Fibroblast of upper back skin (primary cell): ENCODE measurements at regions not wholly inside any gene's neighbourhood (a gene's known extent, or its start where the extent isn't known, plus 50 kb on each side); places are given as distances from the start of the nearest gene placed in this dataset.
A peak's percentile ranks its signal among the peaks of the same experiment; 100 is the strongest.
"Not testable (repeated sequence)": the region's sequence is repeated elsewhere in the genome, so short reads cannot be mapped to it uniquely, and the experiment has no call there.

Experiments used
- DNase-seq: peaks from one replicate; pipeline ENCODE4 v3.0.0-alpha.2; 2013

DNA sequence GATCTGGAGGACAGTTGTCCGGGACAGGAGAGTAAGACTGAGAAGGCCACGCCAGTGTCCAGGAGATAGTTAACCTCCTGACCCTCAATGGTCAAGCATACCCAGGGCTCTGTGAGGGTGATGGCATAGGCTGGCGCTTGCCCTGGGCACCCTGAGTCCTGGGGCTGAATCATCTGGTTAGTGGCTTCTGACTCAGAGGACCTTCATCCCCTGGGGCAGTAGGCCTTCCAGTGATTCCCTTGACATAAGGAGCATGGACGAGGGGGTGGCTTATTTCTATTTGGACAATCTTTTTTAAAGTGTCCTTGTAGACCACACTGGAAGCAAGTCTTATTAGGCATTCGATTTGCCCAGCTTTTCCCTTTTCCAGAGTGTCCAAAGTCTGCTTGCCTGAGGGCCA is 108.4 kb upstream of the SHISA3 start:
- not testable (repeated sequence) for DNase-seq

DNA sequence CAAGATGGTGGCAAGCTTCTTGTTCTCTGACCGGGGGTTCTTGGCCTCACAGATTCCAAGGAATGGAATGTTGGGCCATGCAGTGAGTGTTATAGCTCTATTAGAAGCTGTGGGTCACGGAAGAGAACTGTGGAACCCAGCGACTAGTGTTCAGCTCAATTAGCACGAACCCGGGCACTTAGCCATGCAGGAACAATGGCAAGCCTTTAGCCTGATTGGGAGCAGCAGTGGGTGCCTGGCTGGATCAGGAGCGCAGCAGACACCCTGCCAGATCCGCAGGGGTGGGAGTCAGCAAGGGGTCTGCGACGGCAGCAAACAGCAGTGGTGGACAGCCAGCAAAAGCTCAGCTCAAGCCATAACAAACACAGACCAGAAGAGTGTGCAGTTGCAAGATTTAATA is 105.1 kb upstream of the SHISA3 start:
- not testable (repeated sequence) for DNase-seq

DNA sequence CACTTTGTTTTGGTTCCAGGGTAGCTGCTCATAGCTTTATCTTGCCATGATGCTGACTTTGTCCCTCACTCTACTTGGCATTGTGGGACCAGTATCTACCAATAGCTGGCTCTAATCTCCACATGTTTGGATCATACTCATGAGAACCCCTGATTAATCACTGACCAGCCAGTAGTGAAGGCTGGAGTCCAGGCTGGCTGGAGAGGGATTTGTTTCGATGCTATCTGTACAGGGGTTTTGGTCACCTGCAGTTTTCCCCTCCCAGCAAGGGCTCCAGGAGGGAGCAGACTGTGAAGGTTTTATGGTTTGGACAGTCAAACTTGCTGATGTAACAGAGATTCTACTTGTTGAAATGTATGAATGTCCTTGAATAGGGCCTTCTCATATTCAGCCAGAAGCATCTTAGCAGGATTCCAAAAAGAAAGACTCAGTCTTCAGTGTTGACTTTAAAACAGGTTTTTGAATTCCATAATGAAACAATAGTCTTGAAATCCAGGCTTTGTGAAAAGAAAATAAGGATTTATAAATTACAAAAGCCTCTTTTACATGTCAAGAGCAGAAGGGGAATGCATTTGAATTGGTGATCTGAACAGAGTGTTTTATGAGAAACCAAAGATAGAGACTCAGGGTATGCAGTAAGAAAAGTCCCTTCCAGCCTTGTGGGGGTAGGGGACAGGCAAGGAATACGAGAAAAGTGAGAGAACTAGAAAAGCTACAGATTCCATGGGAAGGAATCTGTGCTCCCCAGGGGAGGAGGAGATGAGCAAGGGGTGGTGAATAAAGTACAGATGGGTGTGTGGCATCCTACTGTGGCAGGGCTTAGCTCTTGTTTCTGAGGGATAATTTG is 103.1 kb upstream of the SHISA3 start:
- DNase-seq: no peak

GRCh38 chr4:42296196-42296595 is 101.1 kb upstream of the SHISA3 start:
- no peak for DNase-seq

DNA sequence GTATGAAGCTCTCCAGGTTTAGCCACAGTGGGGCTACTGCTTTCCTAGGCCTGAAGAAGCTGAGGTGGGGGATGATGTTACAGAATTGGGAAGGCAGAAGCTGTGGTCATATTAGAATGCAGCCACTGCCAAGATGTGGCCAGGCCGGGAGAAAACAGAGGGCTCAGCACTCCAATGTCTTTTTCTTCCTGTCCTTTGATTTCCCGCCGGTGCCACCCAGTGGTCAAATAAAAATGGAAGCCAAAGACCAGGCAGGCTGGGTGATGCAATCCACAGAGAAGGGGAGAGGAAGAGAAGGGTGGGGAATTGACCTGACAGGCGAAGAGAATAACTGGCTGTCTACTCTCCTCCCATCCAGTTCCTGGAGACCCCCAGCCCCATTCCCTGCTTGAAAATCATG is 94.9 kb upstream of the SHISA3 start:
- peak; percentile 29 for DNase-seq

DNA sequence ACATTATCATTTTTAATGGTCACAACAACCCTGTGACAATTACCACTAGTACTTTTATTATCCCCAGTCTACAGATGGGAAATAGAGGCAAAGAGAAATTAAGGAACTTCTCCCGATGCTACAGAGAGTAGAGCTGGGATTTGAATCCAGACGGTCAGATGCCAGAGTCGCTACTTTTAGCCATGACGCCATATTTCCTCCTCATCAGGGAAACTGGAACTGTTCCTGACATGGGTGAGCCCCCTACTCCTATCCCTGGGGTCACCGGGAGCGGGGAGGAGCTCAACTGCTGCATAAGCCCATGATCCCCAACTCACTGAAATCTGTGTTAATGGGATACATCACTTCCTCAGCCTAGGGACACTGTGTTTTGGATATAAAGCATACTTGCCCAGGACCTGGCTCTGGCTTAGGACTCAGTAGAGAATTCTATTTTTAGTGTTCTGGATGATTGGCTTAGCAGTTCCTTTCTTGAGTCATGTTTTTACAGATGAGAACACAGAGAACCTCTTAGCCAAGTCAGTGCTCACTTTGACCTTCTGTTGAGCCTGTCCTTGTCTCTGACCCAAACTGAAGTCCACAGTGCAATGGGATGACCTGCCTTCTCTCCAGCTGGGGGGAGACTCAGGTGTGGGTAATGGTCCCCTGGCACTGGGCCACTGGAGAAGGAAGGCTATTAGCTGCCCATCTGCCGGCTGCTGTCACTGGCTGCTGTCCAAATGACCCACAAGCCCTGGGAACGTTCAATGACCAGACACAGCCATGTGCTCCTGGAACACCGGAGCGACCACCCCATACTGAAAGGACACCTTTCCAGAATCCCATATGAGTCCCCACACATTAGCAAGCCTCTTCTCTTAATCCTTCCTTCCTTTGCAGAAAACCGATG is 90.8 kb upstream of the SHISA3 start:
- no peak for DNase-seq

DNA sequence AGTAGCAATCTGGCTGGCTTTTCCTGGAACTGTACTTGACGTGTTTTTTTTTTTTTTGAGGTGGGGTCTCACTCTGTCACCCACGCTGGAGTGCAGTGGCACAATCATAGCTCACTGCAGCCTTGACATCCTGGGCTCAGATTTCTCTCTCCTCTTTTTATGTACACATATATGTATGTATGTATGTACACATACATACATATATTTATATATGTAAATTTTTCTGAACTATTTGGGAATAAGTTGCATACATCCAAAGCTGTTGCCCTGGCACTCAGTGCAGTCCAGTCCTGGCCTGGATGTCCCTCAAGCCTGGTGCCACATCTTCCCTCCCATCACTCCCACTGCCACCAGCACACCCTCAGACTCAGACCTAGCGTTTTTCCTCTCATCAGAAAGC is 89.0 kb upstream of the SHISA3 start:
- no peak for DNase-seq

GRCh38 chr4:42309361-42310260 is 87.7 kb upstream of the SHISA3 start:
- no peak for DNase-seq

DNA sequence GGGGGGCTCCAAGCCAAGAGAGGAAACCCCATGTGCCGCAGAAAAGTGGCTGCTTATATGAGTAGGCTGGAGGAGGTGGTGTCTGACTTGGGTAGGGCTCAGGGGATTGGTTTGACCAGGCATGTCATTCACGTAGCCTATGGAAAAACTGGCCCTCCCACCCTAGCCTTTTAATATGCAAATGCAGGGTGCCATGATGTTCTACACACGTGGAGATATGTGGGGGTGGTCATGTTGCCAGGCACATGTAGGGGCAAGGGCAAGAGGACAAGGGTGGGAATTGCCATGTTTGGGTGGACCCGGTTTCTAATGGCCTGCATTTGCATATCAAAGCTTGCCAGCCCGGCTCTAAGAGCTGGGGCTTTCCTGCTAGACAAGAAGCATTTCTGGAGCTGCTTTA is 86.9 kb upstream of the SHISA3 start:
- no peak for DNase-seq

DNA sequence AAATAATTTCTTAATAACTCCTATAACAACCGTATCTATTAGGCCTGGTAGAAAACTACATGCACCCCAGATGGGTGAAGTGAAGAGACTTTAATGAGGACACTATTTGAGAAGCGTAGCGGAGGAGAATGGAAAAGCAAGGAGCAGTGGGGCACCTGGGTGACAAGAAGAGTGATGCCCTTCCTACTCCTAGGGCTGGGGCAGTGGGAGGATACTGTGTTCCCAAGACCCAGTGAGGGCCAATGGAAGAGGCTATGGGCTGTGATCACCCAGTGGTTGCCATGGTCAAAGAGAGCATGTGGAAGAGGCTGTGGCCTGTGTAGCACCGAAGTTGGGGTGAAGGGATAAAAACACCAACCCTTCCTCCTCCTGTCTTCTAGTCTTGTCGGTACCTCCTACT is 86.5 kb upstream of the SHISA3 start:
- no peak for DNase-seq

DNA sequence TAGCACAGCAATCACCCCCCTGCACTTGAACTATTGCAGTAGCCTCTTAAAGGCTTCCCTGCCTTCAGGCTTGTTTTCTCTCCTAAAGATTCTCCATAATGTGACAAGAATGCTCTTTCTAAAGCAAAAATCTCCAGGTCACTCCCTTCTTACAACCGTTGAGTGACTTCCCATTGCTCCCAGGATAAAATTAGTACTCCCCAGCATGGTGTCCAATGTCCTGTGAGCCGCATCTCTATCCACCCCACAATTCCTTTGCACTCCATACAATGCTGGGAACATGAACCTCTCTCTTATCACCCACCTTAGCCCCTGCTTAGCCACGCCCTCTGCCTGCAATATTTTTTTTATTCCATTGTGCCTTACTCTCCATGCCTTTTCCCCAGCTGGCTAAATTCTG is 85.7 kb upstream of the SHISA3 start:
- DNase-seq: no peak

GRCh38 chr4:42313420-42313819 is 83.9 kb upstream of the SHISA3 start:
- DNase-seq: not testable (repeated sequence)

DNA sequence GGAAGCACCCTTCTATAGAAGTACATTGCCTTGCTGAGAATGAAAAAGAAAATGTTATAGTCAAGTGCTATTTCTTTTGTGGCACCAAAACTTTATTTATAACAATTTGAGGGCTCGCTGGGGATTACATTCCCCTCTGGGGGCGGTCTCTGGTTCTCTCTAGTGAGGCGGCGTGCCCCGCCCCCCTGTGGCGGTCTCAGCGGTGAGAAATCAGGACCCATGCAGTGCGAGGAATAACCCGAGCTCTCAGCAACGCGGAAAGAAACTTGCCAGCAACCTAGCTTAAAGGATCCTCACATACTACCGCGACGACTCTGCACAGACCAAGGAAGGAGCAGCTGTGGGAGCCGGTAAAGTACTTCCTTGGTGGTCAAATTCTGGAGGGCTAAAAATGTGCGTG is 83.4 kb upstream of the SHISA3 start:
- no peak for DNase-seq

DNA sequence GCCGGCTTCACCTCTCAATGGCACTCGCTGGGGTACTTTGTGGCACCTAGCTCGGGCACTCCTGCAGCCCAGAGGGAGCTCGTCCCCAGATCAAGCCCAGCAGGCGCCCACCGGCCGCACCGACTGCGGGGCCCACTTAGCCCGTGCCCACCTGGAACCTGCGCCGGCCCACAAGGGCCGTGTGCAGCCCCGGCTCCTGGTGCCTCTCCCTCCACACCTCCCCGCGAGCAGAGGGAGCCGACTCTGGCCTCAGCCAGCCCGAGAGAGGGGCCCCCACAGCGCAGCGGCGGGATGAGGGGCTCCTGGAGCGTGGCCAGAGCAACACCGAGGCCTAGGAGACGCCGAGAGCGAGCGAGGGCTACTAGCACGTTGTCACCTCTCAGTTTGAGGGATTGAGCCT is 82.1 kb upstream of the SHISA3 start:
- DNase-seq: no peak

GRCh38 chr4:42320822-42321388 is 76.4 kb upstream of the SHISA3 start:
- no peak for DNase-seq

DNA sequence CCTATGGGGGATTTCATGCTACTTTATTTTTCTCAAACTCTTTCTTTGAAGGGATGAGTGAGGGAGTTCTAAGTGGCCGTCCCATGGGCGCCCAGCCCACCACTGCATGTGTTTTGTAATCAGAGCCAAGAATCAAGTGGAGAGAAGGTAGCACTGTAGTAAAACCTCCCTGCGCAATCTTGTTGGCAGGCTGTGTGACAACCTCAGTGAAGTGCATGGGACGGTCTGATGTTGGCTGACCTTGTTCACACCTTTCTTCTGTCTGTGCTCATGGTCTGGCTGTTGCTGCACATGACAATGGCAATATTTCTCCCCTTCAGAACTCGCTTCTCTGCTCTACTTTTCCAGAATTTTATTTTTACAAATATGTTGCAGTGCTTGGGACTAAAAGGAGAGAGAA is 71.2 kb upstream of the SHISA3 start:
- DNase-seq: no peak

DNA sequence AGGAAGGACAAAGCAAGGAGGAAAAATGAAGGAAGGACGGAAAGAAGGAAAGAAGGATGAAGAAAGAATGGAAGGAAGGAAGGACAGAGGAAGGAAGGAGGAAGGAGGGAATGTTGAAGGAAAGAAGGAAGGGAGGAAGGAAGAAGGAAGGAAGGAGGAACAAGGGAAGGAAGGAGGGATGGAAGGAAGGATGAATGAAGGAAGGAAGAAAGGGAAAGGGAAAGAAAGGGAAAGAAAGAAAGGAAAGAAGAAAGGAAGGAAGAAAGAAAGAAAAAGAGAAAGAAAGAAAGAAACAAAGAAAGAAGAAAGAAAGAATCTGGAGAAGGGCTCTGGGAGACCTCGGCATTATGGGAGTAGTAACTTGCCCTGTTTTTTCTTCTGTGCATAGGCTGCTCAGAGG is 70.8 kb upstream of the SHISA3 start:
- no peak for DNase-seq

GRCh38 chr4:42327323-42327722 is 70.0 kb upstream of the SHISA3 start:
- DNase-seq: no peak

DNA sequence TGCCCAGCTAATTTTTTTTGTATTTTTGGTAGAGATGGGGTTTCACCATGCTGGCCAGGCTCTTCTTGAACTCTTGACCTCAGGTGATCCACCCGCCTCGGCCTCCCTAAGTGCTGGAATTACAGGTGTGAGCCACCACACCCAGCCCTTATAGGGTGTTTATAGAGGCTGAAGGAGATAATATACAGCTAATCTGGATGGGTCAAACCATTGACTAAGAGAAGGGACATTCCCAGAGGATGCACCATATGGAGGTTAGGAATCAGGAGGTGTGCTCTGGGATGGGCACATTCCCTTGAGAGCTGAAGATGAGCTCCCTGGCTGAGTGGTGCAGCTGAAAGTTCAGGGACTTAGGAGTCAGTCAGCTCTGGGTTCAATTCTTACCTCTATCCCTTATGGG is 68.3 kb upstream of the SHISA3 start:
- DNase-seq: no peak

DNA sequence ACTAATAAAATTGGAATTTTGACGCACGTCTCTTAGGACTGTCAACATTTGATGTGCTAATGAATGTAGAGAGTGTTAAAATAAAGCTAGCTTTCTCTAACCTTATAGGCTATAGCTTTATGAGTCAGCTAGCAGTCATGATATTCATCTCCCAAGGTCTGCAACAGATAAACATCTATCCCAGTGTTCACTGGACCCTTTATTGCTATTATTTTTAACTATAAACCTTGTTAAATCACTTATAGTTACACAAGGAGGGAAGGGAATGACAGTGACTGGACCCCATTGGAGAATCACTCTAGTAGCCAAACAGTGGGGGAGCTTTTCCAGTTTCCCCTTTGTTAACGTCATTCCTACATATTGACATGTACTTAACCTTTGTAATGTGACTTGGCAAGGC is 67.9 kb upstream of the SHISA3 start:
- no peak for DNase-seq

DNA sequence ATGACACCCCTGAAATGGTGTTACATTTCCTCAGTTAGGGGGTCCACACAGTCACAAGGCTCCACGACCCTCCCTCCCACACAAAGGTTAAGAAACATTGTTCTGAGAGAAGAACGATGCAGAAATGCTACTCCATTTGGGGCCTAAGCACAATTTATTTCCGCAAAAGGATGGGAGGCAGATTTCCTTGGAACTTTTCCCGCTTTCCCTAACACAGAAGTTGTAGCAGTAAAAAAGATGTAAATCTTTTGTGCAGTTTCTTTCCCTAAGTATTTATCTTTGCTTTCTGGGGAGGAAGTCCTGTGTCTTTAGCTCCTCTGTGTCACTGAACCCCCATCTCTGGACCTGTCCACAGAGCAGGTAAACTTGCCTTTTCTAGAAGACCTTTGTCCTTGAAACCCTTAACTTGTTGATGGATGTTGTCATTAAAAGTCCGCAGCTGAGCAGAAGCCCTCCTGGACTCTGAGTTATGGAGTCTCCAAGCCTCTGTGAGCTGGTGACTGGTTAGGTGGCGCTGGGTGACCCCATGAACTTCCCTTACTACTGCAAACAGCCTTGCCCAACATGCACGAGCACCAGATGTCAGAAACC is 67.2 kb upstream of the SHISA3 start:
- DNase-seq: no peak

DNA sequence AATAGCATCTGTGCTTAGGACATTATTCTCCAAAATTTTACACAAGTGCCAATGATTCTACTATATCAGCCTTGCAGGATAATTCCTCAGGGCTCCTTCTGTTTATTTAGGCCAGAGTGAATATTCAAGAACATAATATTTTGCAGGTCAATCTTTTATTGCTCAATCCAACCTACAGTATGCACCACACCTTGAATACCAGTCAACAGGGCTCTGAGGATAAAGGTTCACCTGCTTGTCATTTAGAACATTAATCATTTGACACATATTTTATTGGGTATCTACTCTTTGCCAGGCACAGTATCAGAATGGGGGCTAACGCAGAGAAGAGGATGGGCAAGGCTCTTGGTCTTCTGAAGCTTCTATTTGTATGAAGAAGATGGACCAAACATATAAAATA is 66.2 kb upstream of the SHISA3 start:
- no peak for DNase-seq
